ENCODE measurements at regions not wholly inside any gene's neighbourhood (a gene's known extent, or its start where the extent isn't known, plus 50 kb on each side); places are given as distances from the start of the nearest gene placed in this dataset.

DNA sequence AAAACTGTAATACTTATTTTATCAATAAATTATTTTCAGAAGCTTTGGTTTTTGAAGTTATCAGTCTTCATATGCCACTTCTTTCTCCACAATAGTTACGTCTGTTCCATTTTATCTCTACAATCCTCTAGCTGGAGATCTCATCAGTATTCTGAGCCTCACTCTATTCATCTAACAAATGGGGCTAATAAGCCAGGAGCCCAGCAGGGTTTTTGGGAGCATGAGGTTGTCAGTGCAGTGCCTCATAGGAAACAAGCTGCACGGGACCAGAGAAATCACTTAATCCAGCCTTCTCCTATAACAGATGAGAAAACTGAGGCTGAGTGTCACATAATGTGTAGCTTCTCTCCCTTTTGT, 501.9 kb upstream of the RGS6 start:
- no peak for TF ChIP-seq CTCF (IDR thresholded peaks at IDR 0.05)
- TF ChIP-seq POLR2A (IDR thresholded peaks at IDR 0.05; ENCODE audit: low read depth) = no peak

Measured in esophagus muscularis mucosa (tissue), 3 donors.